Endothelial cell of umbilical vein (primary cell): ENCODE measurements at regions not wholly inside any gene's neighbourhood (a gene's known extent, or its start where the extent isn't known, plus 50 kb on each side); places are given as distances from the start of the nearest gene placed in this dataset.

Source experiments
- BruUV-seq: library from RNA; stranded (reverse); fragments of 400-500 nt; replicated peaks from 2 replicates; lab custom pipeline; 2021; lab: Mats Ljungman, UMichigan
- CTCF ChIA-PET: fragments of 300-600, 350-600 bp; sonication (Branson Sonifier 250); formaldehyde crosslinking; loops from one replicate; lab custom pipeline; 2021; ENCODE audit warnings: antibody characterized with exemption, inconsistent platforms; lab: Charles Lee
- POLR2A ChIA-PET: fragments of 300-600, 350-600 bp; sonication (Branson Sonifier 250); formaldehyde crosslinking; loops from one replicate; lab custom pipeline; 2021; ENCODE audit warnings: antibody characterized with exemption, inconsistent platforms; lab: Charles Lee
- DNase-seq: peaks from one replicate; pipeline ENCODE4 v3.0.0-alpha.2; 2011; ENCODE audit warnings: low read depth, low spot score
- FAIRE-seq: peaks from 2 replicates; lab custom pipeline; 2011; peaks lifted over from hg19 to GRCh38; lab: Jason Lieb, UNC
- H2AFZ ChIP-seq: 2 replicates; pipeline ENCODE4 v1.6.0; 2012; ENCODE audit warnings: low read depth, low read length, control low read depth, inconsistent platforms
- H3K27ac ChIP-seq: 2 replicates; pipeline ENCODE4 v1.5.1; 2011; ENCODE audit warnings: low read depth, mild to moderate bottlenecking, control low read depth, low read length, moderate library complexity; ENCODE audit not compliant: insufficient read depth
- H3K27me3 ChIP-seq, 2 experiments: 2 replicates each; pipeline versions ENCODE4 v1.6.0 to v1.6.1; 2011; ENCODE audit warnings: low read length in 2 of 2, mixed read lengths in 1 of 2; ENCODE audit not compliant: control insufficient read depth in 2 of 2, insufficient read depth in 2 of 2
- H3K36me3 ChIP-seq, 2 experiments: 2 replicates in 1 of 2; 3 replicates in 1 of 2; pipeline ENCODE4 v1.5.1; 2011; ENCODE audit warnings: low read length in 2 of 2, mild to moderate bottlenecking in 1 of 2, moderate library complexity in 1 of 2; ENCODE audit not compliant: control insufficient read depth in 2 of 2, insufficient read depth in 2 of 2; ENCODE audit errors: extremely low read depth in 1 of 2
- H3K4me1 ChIP-seq: 3 replicates; pipeline ENCODE4 v1.5.1; 2011; ENCODE audit warnings: mild to moderate bottlenecking, low read length; ENCODE audit not compliant: control insufficient read depth, insufficient read depth; ENCODE audit errors: extremely low read depth
- H3K4me2 ChIP-seq: 2 replicates; pipeline ENCODE4 v1.6.1; 2011; ENCODE audit warnings: low read length, control low read depth, mixed read lengths; ENCODE audit not compliant: insufficient read depth
- H3K4me3 ChIP-seq, 3 experiments: fragments of 200-600 bp in 1 of 3; sonication (generic), shearing (Covaris generic) in 1 of 3; replicated peaks in 1 of 3; 2 replicates each; pipeline ENCODE4 v1.5.1; 2011 to 2016; ENCODE audit warnings: control low read depth in 3 of 3, low read length in 3 of 3, mild to moderate bottlenecking in 2 of 3, inconsistent platforms in 1 of 3, low read depth in 1 of 3, moderate library complexity in 1 of 3; ENCODE audit not compliant: insufficient read depth in 1 of 3
- H3K79me2 ChIP-seq: 2 replicates; pipeline ENCODE4 v1.6.0; 2012; ENCODE audit warnings: low read length, inconsistent platforms; ENCODE audit not compliant: control insufficient read depth, insufficient read depth
- H3K9ac ChIP-seq: replicated peaks from 2 replicates; pipeline ENCODE3; 2011; ENCODE audit warnings: low read length, control low read depth; ENCODE audit not compliant: insufficient read depth; ENCODE audit errors: extremely low read depth
- H3K9me1 ChIP-seq: replicated peaks from 3 replicates; pipeline ENCODE4 v1.6.0; 2011; ENCODE audit warnings: mild to moderate bottlenecking, low read length; ENCODE audit not compliant: control insufficient read depth, insufficient read depth; ENCODE audit errors: extremely low read depth
- H3K9me3 ChIP-seq: replicated peaks from 2 replicates; pipeline ENCODE4 v1.5.1; 2012; ENCODE audit warnings: low read length, inconsistent platforms; ENCODE audit not compliant: control insufficient read depth, insufficient read depth
- H4K20me1 ChIP-seq: replicated peaks from 2 replicates; pipeline ENCODE3; 2011; ENCODE audit warnings: mild to moderate bottlenecking, low read length; ENCODE audit not compliant: control insufficient read depth, insufficient read depth; ENCODE audit errors: extremely low read depth
- EZH2 ChIP-seq: IDR thresholded peaks from 2 replicates; pipeline ENCODE4 v1.6.1; 2012; ENCODE audit warnings: borderline replicate concordance, low read depth, mild to moderate bottlenecking, moderate library complexity, low read length, inconsistent platforms; ENCODE audit not compliant: severe bottlenecking
- FOS ChIP-seq: IDR thresholded peaks from 2 replicates; pipeline ENCODE4 v1.6.1; 2011; ENCODE audit warnings: mild to moderate bottlenecking, low read length, moderate library complexity, borderline replicate concordance; ENCODE audit not compliant: insufficient read depth
- GATA2 ChIP-seq: IDR thresholded peaks from 2 replicates; pipeline ENCODE4 v1.7.0; 2011; ENCODE audit warnings: low read depth, mild to moderate bottlenecking, moderate library complexity, mixed read lengths, low read length; ENCODE audit not compliant: insufficient read length, insufficient read depth
- JUN ChIP-seq: IDR thresholded peaks from 2 replicates; pipeline ENCODE4 v1.6.1; 2011; ENCODE audit warnings: borderline replicate concordance, low read depth; ENCODE audit not compliant: insufficient read length, insufficient read depth
- MYC ChIP-seq: IDR thresholded peaks from one replicate; pipeline ENCODE4 v1.6.1; 2011; ENCODE audit warnings: mild to moderate bottlenecking, low read depth, low read length
- POLR2A ChIP-seq: IDR thresholded peaks from 2 replicates; pipeline ENCODE4 v1.6.1; 2012; ENCODE audit warnings: low read depth, mild to moderate bottlenecking, control low read depth, low read length
- POLR2AphosphoS5 ChIP-seq: IDR thresholded peaks from 2 replicates; pipeline ENCODE4 v1.6.1; 2012; ENCODE audit warnings: low read depth, mild to moderate bottlenecking, control low read depth, low read length, moderate library complexity; ENCODE audit not compliant: insufficient read depth
- dilution Hi-C: fragments of 300-500 bp; cut with MboI; formaldehyde crosslinking; loops from one replicate; pipeline ENCODE4 v1.15.0; 2019; ENCODE audit warnings: low sequenced_read_pairs; ENCODE audit not compliant: extremely low pct_ligation_motif_present
- intact Hi-C: fragments of 100-400 bp; cut with micrococcal nuclease; formaldehyde crosslinking; loops from one replicate; pipeline ENCODE4 v1.10.0; 2022
- TF ChIP-seq, protein P1 (sequence below), 2 donors: IDR thresholded peaks; 1 replicate in 1 of 2; 2 replicates in 1 of 2; pipeline ENCODE4 v1.5.1; 2011; ENCODE audit warnings: low read length in 2 of 2, mild to moderate bottlenecking in 2 of 2, moderate library complexity in 2 of 2, control low read depth in 1 of 2, inconsistent platforms in 1 of 2, low read depth in 1 of 2; ENCODE audit not compliant: insufficient read depth in 1 of 2; ENCODE audit errors: extremely low read depth in 1 of 2
- TF ChIP-seq, protein P2 (sequence below): IDR thresholded peaks from 2 replicates; pipeline ENCODE4 v1.6.1; 2011; ENCODE audit not compliant: insufficient read depth, insufficient read length

DNA sequence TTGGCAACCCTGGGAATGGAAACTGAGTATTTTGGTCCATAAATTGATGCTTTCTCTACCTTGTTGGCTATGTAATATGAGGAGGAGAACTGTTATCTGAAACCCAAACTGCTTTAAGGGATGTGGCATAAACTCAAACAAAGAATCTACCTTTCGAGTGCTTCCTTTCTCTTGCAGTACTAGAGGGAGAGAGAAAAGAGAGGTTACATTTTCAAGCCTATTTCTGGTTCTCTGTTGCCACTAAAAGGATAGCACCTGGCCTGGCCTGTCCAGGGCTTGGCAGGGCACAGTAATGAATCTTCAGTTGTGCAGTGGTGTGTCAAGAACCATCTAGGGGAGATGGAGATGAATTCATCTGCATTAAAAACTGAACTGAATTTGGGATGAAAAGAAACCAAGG is 308.6 kb downstream of the PTTG2 start:
- intact Hi-C loops = no loop called here
- H3K9me1 ChIP-seq = no peaks in the 10 kb centered on the region
- CTCF ChIA-PET = interaction anchor here (1.4 kb wide), 1 partner anchor 50 kb away, joined by 5 read pairs; no protein-coding TSS in a partner anchor
- H3K4me1 ChIP-seq = no peaks in the 10 kb centered on the region
- POLR2A ChIA-PET = no interaction called here
- H4K20me1 ChIP-seq = no peaks in the 10 kb centered on the region
- no peaks in the 10 kb centered on the region for H3K27me3 ChIP-seq
- no peak for FAIRE-seq
- no peak overlapping the region for H3K27ac ChIP-seq
- BruUV-seq = no TSS peak
- no peak for DNase-seq
- H3K4me3 ChIP-seq = no peak overlapping the region
- no peak overlapping the region for H3K9ac ChIP-seq
- dilution Hi-C loops = no loop called here
- H3K9me3 ChIP-seq = no peaks in the 10 kb centered on the region
- no peak overlapping the region for H2AFZ ChIP-seq
- TF ChIP-seq EZH2 (no peak), POLR2AphosphoS5 (no peak), JUN (no peak), POLR2A (no peak), FOS (no peak), GATA2 (no peak), MYC (no peak)
- TF ChIP-seq, protein P1, sequence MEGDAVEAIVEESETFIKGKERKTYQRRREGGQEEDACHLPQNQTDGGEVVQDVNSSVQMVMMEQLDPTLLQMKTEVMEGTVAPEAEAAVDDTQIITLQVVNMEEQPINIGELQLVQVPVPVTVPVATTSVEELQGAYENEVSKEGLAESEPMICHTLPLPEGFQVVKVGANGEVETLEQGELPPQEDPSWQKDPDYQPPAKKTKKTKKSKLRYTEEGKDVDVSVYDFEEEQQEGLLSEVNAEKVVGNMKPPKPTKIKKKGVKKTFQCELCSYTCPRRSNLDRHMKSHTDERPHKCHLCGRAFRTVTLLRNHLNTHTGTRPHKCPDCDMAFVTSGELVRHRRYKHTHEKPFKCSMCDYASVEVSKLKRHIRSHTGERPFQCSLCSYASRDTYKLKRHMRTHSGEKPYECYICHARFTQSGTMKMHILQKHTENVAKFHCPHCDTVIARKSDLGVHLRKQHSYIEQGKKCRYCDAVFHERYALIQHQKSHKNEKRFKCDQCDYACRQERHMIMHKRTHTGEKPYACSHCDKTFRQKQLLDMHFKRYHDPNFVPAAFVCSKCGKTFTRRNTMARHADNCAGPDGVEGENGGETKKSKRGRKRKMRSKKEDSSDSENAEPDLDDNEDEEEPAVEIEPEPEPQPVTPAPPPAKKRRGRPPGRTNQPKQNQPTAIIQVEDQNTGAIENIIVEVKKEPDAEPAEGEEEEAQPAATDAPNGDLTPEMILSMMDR (IDR thresholded peaks at IDR 0.05; ENCODE audit: extremely low read depth in 1 of 2, insufficient read depth in 1 of 2, low read depth in 1 of 2, low read length in 2 of 2) = no peak
- TF ChIP-seq, protein P2, sequence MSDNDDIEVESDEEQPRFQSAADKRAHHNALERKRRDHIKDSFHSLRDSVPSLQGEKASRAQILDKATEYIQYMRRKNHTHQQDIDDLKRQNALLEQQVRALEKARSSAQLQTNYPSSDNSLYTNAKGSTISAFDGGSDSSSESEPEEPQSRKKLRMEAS = no peak
- H3K4me2 ChIP-seq = no peak overlapping the region
- H3K79me2 ChIP-seq = no peaks in the 10 kb centered on the region
- H3K36me3 ChIP-seq = no peaks in the 10 kb centered on the region
